ENCODE measurements at regions not wholly inside any gene's neighbourhood (a gene's known extent, or its start where the extent isn't known, plus 50 kb on each side); places are given as distances from the start of the nearest gene placed in this dataset.

DNA sequence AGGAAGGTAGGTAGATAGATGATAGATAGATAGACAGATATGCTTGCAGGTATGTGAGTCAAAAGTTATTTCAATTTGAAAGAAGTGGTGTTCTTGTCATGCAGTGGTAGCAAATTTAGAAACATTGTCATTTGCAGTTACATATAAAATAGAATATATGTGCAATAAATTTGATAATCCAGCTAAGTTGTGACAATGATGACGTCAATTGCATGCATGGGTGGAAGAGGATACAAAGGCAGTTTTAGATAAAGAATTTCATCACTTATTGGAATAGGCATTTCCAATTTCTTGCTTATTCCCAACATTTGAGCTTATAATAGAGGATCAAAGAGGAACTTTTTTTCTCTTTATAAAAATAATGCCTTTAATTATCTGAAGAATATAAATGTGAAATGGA is 99.2 kb upstream of the KCNJ16 start:
- intact Hi-C loops (cut with micrococcal nuclease) (no loop called here), in situ Hi-C loops (cut with MboI) (no loop called here)
- 29% methylated on average over 1 of the region's 1 CpG for WGBS (ENCODE audit: insufficient coverage, low coverage, missing lambda C conversion rate)
- BruUV-seq (replicated peaks): no TSS peak
- H2AFZ ChIP-seq (ENCODE audit: low read depth, low read length): no peak overlapping the region
- ChIA-PET POLR2A (no interaction called here), CTCF (ENCODE audit: low intra/inter-chr PET ratio) (no interaction called here)
- no peak for FAIRE-seq
- H4K20me1 ChIP-seq (replicated peaks; ENCODE audit: control insufficient read depth, insufficient read depth, low read length): no peaks in the 10 kb centered on the region
- no peaks in the 10 kb centered on the region for H3K27me3 ChIP-seq (ENCODE audit: control insufficient read depth in 2 of 2, insufficient read depth in 2 of 2, low read length in 2 of 2)
- no peaks in the 10 kb centered on the region for H3K36me3 ChIP-seq (ENCODE audit: control insufficient read depth, insufficient read depth, low read length)
- H3K79me2 ChIP-seq (ENCODE audit: control insufficient read depth, insufficient read depth, low read length): no peaks in the 10 kb centered on the region
- H3K9me3 ChIP-seq (replicated peaks; ENCODE audit: control insufficient read depth, insufficient read depth, low read depth, low read length): no peaks in the 10 kb centered on the region
- H3K27ac ChIP-seq (ENCODE audit: extremely low read depth, low read depth, low read length): no peak overlapping the region
- DNase-seq (ENCODE audit: extremely low read depth in 1 of 4, low spot score in 3 of 4): no peak
- no peaks in the 10 kb centered on the region for H3K4me1 ChIP-seq (replicated peaks in 1 of 2; ENCODE audit: control insufficient read depth in 2 of 2, insufficient read depth in 2 of 2, low read length in 2 of 2)
- H3K4me3 ChIP-seq: no peak overlapping the region
- no peak overlapping the region for H3K9ac ChIP-seq (ENCODE audit: insufficient read depth in 1 of 2, low read depth in 2 of 2, low read length in 2 of 2)
- no peaks in the 10 kb centered on the region for H3K9me1 ChIP-seq (ENCODE audit: control insufficient read depth, insufficient read depth, low read length)
- no peak overlapping the region for H3K4me2 ChIP-seq (ENCODE audit: insufficient read depth, low read length)
- ATAC-seq: no peak
- TF ChIP-seq ZNF121 (CRISPR knock-in tag; conservative IDR thresholded peaks at IDR 0.05) (no peak), CBFB (CRISPR knock-in tag; IDR thresholded peaks at IDR 0.05) (no peak), MXI1 (IDR thresholded peaks at IDR 0.05; ENCODE audit: low read depth, low read length) (no peak), EWSR1 (IDR thresholded peaks at IDR 0.05; ENCODE audit: borderline replicate concordance, low read depth, partially characterized antibody) (no peak), PHB2 (IDR thresholded peaks at IDR 0.05; ENCODE audit: low read depth) (no peak), BRD9 (IDR thresholded peaks at IDR 0.05; ENCODE audit: low read depth, partially characterized antibody) (no peak), ZKSCAN1 (IDR thresholded peaks at IDR 0.05; ENCODE audit: low read depth, low read length) (no peak), CAMTA2 (CRISPR knock-in tag; conservative IDR thresholded peaks at IDR 0.05) (no peak), HEY1 (CRISPR knock-in tag; IDR thresholded peaks at IDR 0.05; ENCODE audit: borderline replicate concordance) (no peak), NBN (IDR thresholded peaks at IDR 0.05; ENCODE audit: low read depth) (no peak), NONO (IDR thresholded peaks at IDR 0.05; ENCODE audit: low read depth in 2 of 2, low read length in 1 of 2) (no peak), ZC3H11A (IDR thresholded peaks at IDR 0.05; ENCODE audit: low read depth, low read length) (no peak), CHD4 (IDR thresholded peaks at IDR 0.05; ENCODE audit: insufficient read depth, insufficient replicate concordance, low read depth, low read length, poor library complexity, severe bottlenecking) (no peak), SMARCC2 (IDR thresholded peaks at IDR 0.05; ENCODE audit: low read depth) (no peak), KDM1A (IDR thresholded peaks at IDR 0.05) (no peak), SNRNP70 (optimal IDR thresholded peaks at IDR 0.05; ENCODE audit: low read depth, low read length) (no peak)
- TF ChIP-seq, protein P1, sequence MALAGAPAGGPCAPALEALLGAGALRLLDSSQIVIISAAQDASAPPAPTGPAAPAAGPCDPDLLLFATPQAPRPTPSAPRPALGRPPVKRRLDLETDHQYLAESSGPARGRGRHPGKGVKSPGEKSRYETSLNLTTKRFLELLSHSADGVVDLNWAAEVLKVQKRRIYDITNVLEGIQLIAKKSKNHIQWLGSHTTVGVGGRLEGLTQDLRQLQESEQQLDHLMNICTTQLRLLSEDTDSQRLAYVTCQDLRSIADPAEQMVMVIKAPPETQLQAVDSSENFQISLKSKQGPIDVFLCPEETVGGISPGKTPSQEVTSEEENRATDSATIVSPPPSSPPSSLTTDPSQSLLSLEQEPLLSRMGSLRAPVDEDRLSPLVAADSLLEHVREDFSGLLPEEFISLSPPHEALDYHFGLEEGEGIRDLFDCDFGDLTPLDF (CRISPR knock-in tag; IDR thresholded peaks at IDR 0.05): no peak
- TF ChIP-seq, protein P2, sequence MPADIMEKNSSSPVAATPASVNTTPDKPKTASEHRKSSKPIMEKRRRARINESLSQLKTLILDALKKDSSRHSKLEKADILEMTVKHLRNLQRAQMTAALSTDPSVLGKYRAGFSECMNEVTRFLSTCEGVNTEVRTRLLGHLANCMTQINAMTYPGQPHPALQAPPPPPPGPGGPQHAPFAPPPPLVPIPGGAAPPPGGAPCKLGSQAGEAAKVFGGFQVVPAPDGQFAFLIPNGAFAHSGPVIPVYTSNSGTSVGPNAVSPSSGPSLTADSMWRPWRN (IDR thresholded peaks at IDR 0.05; ENCODE audit: low read depth): no peak
- TF ChIP-seq, protein P3, sequence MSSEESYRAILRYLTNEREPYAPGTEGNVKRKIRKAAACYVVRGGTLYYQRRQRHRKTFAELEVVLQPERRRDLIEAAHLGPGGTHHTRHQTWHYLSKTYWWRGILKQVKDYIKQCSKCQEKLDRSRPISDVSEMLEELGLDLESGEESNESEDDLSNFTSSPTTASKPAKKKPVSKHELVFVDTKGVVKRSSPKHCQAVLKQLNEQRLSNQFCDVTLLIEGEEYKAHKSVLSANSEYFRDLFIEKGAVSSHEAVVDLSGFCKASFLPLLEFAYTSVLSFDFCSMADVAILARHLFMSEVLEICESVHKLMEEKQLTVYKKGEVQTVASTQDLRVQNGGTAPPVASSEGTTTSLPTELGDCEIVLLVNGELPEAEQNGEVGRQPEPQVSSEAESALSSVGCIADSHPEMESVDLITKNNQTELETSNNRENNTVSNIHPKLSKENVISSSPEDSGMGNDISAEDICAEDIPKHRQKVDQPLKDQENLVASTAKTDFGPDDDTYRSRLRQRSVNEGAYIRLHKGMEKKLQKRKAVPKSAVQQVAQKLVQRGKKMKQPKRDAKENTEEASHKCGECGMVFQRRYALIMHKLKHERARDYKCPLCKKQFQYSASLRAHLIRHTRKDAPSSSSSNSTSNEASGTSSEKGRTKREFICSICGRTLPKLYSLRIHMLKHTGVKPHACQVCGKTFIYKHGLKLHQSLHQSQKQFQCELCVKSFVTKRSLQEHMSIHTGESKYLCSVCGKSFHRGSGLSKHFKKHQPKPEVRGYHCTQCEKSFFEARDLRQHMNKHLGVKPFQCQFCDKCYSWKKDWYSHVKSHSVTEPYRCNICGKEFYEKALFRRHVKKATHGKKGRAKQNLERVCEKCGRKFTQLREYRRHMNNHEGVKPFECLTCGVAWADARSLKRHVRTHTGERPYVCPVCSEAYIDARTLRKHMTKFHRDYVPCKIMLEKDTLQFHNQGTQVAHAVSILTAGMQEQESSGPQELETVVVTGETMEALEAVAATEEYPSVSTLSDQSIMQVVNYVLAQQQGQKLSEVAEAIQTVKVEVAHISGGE (CRISPR knock-in tag; IDR thresholded peaks at IDR 0.05): no peak

All from K562 (cell line).